CD14-positive monocyte (primary cell): ENCODE measurements at regions not wholly inside any gene's neighbourhood (a gene's known extent, or its start where the extent isn't known, plus 50 kb on each side); places are given as distances from the start of the nearest gene placed in this dataset.

Source experiments
- DNase-seq, 3 donors: peaks; one replicate each; pipeline ENCODE4 v3.0.0-alpha.2; 2011 to 2022
- H2AFZ ChIP-seq: 2 replicates; pipeline ENCODE4 v1.6.0; 2012; ENCODE audit warnings: mild to moderate bottlenecking, low read depth, low read length, inconsistent platforms; ENCODE audit not compliant: insufficient read depth, poor library complexity, severe bottlenecking
- H3K27ac ChIP-seq, 2 donors: 1 replicate in 1 of 2; 2 replicates in 1 of 2; pipeline ENCODE4 v1.5.1; 2012 to 2013; ENCODE audit warnings: low read length in 2 of 2, control low read depth in 1 of 2, inconsistent platforms in 1 of 2, low read depth in 1 of 2, mild to moderate bottlenecking in 1 of 2
- H3K27me3 ChIP-seq, 2 donors: one replicate each; pipeline versions ENCODE4 v1.6.0 to v1.6.1; 2011 to 2013; ENCODE audit warnings: low read length in 2 of 2; ENCODE audit not compliant: control insufficient read depth in 2 of 2, insufficient read depth in 2 of 2
- H3K36me3 ChIP-seq, 2 donors: replicated peaks in 1 of 2; 1 replicate in 1 of 2; 2 replicates in 1 of 2; pipeline versions ENCODE4 v1.5.1 to v1.6.1; 2012 to 2013; ENCODE audit warnings: low read length in 2 of 2, control low read depth in 1 of 2, inconsistent platforms in 1 of 2, mild to moderate bottlenecking in 1 of 2; ENCODE audit not compliant: insufficient read depth in 2 of 2, control insufficient read depth in 1 of 2
- H3K4me1 ChIP-seq, 2 donors: 1 replicate in 1 of 2; 2 replicates in 1 of 2; pipeline versions ENCODE4 v1.5.1 to v1.6.1; 2012 to 2013; ENCODE audit warnings: low read length in 2 of 2, control low read depth in 1 of 2, inconsistent platforms in 1 of 2, mild to moderate bottlenecking in 1 of 2, moderate library complexity in 1 of 2; ENCODE audit not compliant: insufficient read depth in 2 of 2, control insufficient read depth in 1 of 2
- H3K4me2 ChIP-seq: replicated peaks from 2 replicates; pipeline ENCODE3; 2012; ENCODE audit warnings: low read length, moderate library complexity, mild to moderate bottlenecking; ENCODE audit not compliant: poor library complexity, severe bottlenecking; ENCODE audit errors: extremely low read depth
- H3K4me3 ChIP-seq, 3 experiments: fragments of 200-600 bp in 1 of 3; sonication (generic) in 1 of 3; replicated peaks in 1 of 3; 1 replicate in 2 of 3; 2 replicates in 1 of 3; pipeline ENCODE4 v1.5.1; 2011 to 2013; ENCODE audit warnings: low read length in 3 of 3, mild to moderate bottlenecking in 3 of 3, control low read depth in 2 of 3, low read depth in 2 of 3, inconsistent platforms in 1 of 3, moderate library complexity in 1 of 3
- H3K79me2 ChIP-seq: 2 replicates; pipeline ENCODE4 v1.6.0; 2012; ENCODE audit warnings: mild to moderate bottlenecking, control low read depth, inconsistent platforms, low read length, moderate library complexity; ENCODE audit not compliant: insufficient read depth
- H3K9ac ChIP-seq: 2 replicates; pipeline ENCODE4 v1.6.0; 2017; ENCODE audit warnings: low read length, mild to moderate bottlenecking; ENCODE audit not compliant: insufficient read depth, poor library complexity, severe bottlenecking
- H3K9me3 ChIP-seq, 2 donors: replicated peaks in 1 of 2; 1 replicate in 1 of 2; 2 replicates in 1 of 2; pipeline versions ENCODE4 v1.5.1 to v1.6.1; 2012 to 2013; ENCODE audit warnings: low read length in 2 of 2, control low read depth in 1 of 2; ENCODE audit not compliant: control insufficient read depth in 1 of 2, insufficient read depth in 1 of 2
- H4K20me1 ChIP-seq: 2 replicates; pipeline ENCODE4 v1.6.0; 2012; ENCODE audit warnings: mild to moderate bottlenecking, low read length, control low read depth, moderate library complexity; ENCODE audit not compliant: insufficient read depth
- H3K27ac Mint-ChIP-seq, 7 donors: one replicate each; pipeline ENCODE4 v1.8.0; 2020; ENCODE audit warnings: mild to moderate bottlenecking in 7 of 7, mixed read lengths in 7 of 7, moderate library complexity in 6 of 7, inconsistent platforms in 2 of 7
- H3K27me3 Mint-ChIP-seq, 3 donors: one replicate each; pipeline ENCODE4 v1.8.0; 2021 to 2022; ENCODE audit warnings: low read depth in 3 of 3, mild to moderate bottlenecking in 3 of 3, mixed read lengths in 3 of 3, moderate library complexity in 3 of 3, inconsistent platforms in 1 of 3
- H3K36me3 Mint-ChIP-seq, 2 donors: one replicate each; pipeline ENCODE4 v1.8.0; 2020; ENCODE audit warnings: mixed read lengths in 2 of 2, inconsistent platforms in 1 of 2, mild to moderate bottlenecking in 1 of 2
- H3K4me1 Mint-ChIP-seq: one replicate; pipeline ENCODE4 v1.8.0; 2020; ENCODE audit warnings: mild to moderate bottlenecking, mixed read lengths
- H3K4me3 Mint-ChIP-seq, 2 donors: one replicate each; pipeline ENCODE4 v1.8.0; 2020; ENCODE audit warnings: mild to moderate bottlenecking in 2 of 2, mixed read lengths in 2 of 2, moderate library complexity in 1 of 2
- H3K9me3 Mint-ChIP-seq, 7 donors: one replicate each; pipeline ENCODE4 v1.8.0; 2020 to 2022; ENCODE audit warnings: mixed read lengths in 7 of 7, mild to moderate bottlenecking in 6 of 7, moderate library complexity in 6 of 7, inconsistent platforms in 2 of 7
- WGBS: methylation state at CpG from one replicate; pipeline ENCODE4 v1.1.5; 2013; ENCODE audit warnings: missing lambda C conversion rate; ENCODE audit not compliant: insufficient coverage; 5-methylcytosine and 5-hydroxymethylcytosine counted together
- intact Hi-C, 2 donors: fragments of 100-400 bp; cut with micrococcal nuclease; formaldehyde crosslinking; loops; one replicate each; pipeline versions ENCODE4 v1.15.0 to v1.15.1; 2023
- TF ChIP-seq, protein P1 (sequence below): fragments of 200-600 bp; IDR thresholded peaks from one replicate; pipeline ENCODE4 v1.8.0; 2022; ENCODE audit warnings: antibody characterized with exemption, mild to moderate bottlenecking

DNA sequence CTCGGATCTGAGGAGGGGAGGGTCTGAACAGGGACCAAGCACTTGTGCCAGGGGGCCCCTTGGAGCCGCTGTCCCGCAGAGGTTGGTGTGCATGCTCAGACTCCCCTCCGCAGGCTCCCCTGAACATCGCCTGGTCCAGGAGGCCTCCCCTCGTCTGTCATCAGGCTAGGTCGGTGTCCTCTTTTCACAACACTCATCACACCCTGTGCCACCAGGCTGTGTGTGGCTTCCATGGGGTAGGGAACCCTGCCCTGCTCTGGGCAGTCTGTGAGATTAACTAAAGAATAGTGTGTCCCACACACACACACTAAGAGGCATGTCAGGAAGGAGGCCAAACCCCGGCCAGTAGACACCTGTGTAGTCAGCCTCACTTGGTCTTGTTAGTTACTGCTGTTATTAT, 119.3 kb downstream of the C5orf15 start:
- Histone ChIP-seq H3K4me3 (no peak overlapping the region), H3K27me3 (no peaks in the 10 kb centered on the region), H3K4me2 (no peak overlapping the region), H3K4me1 (no peaks in the 10 kb centered on the region), H4K20me1 (no peaks in the 10 kb centered on the region), H3K9me3 (no peaks in the 10 kb centered on the region), H3K79me2 (no peaks in the 10 kb centered on the region), H3K27ac (no peak overlapping the region), H3K36me3 (no peaks in the 10 kb centered on the region), H2AFZ (no peak overlapping the region), H3K9ac (no peak overlapping the region)
- H3K27ac Mint-ChIP-seq = no peak overlapping the region
- peaks cover 16% of the 10 kb centered on the region for H3K4me1 Mint-ChIP-seq
- TF ChIP-seq, protein P1, sequence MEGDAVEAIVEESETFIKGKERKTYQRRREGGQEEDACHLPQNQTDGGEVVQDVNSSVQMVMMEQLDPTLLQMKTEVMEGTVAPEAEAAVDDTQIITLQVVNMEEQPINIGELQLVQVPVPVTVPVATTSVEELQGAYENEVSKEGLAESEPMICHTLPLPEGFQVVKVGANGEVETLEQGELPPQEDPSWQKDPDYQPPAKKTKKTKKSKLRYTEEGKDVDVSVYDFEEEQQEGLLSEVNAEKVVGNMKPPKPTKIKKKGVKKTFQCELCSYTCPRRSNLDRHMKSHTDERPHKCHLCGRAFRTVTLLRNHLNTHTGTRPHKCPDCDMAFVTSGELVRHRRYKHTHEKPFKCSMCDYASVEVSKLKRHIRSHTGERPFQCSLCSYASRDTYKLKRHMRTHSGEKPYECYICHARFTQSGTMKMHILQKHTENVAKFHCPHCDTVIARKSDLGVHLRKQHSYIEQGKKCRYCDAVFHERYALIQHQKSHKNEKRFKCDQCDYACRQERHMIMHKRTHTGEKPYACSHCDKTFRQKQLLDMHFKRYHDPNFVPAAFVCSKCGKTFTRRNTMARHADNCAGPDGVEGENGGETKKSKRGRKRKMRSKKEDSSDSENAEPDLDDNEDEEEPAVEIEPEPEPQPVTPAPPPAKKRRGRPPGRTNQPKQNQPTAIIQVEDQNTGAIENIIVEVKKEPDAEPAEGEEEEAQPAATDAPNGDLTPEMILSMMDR = no peak
- H3K27me3 Mint-ChIP-seq = peaks cover 7 to 9% (median 8%) of the 10 kb centered on the region in 3 donors
- no peaks in the 10 kb centered on the region for H3K9me3 Mint-ChIP-seq
- no peaks in the 10 kb centered on the region for H3K36me3 Mint-ChIP-seq
- no peak overlapping the region for H3K4me3 Mint-ChIP-seq
- WGBS = 93% methylated on average over 2 of the region's 8 CpGs
- DNase-seq = no peak
- intact Hi-C loops = no loop called here

DNA sequence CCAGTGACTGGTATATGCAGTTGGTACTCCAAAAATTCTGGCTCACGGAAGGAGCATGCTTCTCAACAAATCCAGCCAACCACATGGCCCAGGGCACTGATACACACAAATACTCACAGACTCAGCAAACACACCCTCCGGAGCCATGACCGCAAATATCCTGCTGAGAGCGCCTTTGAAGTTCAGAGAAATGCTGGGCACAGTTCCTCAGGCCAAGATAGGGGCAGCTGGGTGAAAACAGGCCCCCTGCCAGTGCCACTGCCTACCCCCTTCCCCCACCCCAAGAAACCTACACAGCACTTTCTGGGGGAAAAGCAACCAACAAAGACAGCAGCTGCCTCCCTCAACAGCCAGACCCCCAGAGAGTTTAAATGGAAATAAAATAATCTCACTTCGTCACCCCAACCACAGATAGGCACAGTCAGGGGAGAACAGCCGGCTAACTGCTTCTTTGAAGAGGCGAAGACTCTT, 120.0 kb downstream of the C5orf15 start:
- H3K36me3 ChIP-seq = no peaks in the 10 kb centered on the region
- peaks cover 4 to 9% (median 7%) of the 10 kb centered on the region in 3 donors for H3K27me3 Mint-ChIP-seq
- TF ChIP-seq, protein P1 = no peak
- no peak overlapping the region for H3K4me3 Mint-ChIP-seq
- H3K4me2 ChIP-seq = no peak overlapping the region
- 71% methylated on average over 1 of the region's 7 CpGs for WGBS
- no peak for DNase-seq
- H3K9ac ChIP-seq = no peak overlapping the region
- H4K20me1 ChIP-seq = no peaks in the 10 kb centered on the region
- H3K4me3 ChIP-seq = no peak overlapping the region
- H3K9me3 Mint-ChIP-seq = no peaks in the 10 kb centered on the region
- H3K27me3 ChIP-seq = no peaks in the 10 kb centered on the region
- intact Hi-C loops = no loop called here
- H3K4me1 Mint-ChIP-seq = peaks cover 11% of the 10 kb centered on the region
- H2AFZ ChIP-seq = no peak overlapping the region
- H3K9me3 ChIP-seq = no peaks in the 10 kb centered on the region
- H3K27ac ChIP-seq = no peak overlapping the region
- no peaks in the 10 kb centered on the region for H3K79me2 ChIP-seq
- no peaks in the 10 kb centered on the region for H3K4me1 ChIP-seq
- H3K36me3 Mint-ChIP-seq = no peaks in the 10 kb centered on the region
- no peak overlapping the region for H3K27ac Mint-ChIP-seq
